ENCODE measurements at regions not wholly inside any gene's neighbourhood (a gene's known extent, or its start where the extent isn't known, plus 50 kb on each side); places are given as distances from the start of the nearest gene placed in this dataset.

DNA sequence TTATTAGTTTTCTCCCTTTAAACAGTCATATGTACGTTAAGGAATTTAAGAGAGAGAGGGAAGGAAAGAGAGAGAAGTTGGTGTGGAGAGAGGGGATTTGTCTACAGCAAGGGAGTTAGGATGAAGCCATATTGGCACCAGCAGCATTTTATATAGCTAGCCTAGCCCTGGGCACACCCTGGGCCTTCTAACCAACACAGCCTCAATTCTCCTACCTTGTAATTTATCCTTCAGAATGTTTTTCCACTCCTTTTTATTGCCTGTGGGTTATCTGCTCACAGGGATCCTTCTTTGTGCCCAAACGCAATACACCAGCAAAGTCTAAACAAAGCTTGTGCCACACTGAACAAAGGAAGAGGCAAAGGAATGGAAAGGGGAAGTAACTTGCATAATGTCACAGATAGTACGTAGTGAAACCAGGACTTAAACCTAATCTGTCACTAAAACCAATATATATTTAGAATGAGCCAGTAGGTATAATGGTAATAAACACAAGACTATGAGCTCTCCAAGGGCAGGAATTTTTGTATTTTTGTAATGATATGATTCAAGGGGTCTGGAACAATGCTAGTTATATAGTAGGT, 613.8 kb upstream of the TENM4 start:
- no peak for DNase-seq
- intact Hi-C loops (cut with DNase I) = no loop called here

DNA sequence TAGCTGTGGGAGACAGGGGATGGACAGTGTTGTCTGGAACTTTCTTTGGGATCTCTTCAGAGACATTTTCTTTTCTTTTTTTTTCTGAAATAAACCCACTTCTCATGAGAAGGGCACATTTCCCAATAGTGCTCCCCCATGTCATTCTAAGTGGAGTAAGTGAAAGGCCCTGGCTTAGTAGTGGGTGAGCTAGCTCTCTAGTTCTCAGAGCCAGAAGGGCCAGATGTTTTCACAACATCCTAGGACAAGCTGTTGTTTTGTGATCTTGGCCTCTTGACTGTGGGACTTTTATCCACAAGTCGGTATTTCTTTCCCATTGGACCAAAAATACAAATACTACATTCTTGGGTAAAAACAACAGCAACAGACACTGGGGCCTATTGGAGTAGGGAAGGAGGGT, 607.7 kb upstream of the TENM4 start:
- DNase-seq = no peak
- intact Hi-C loops (cut with DNase I) = no loop called here

DNA sequence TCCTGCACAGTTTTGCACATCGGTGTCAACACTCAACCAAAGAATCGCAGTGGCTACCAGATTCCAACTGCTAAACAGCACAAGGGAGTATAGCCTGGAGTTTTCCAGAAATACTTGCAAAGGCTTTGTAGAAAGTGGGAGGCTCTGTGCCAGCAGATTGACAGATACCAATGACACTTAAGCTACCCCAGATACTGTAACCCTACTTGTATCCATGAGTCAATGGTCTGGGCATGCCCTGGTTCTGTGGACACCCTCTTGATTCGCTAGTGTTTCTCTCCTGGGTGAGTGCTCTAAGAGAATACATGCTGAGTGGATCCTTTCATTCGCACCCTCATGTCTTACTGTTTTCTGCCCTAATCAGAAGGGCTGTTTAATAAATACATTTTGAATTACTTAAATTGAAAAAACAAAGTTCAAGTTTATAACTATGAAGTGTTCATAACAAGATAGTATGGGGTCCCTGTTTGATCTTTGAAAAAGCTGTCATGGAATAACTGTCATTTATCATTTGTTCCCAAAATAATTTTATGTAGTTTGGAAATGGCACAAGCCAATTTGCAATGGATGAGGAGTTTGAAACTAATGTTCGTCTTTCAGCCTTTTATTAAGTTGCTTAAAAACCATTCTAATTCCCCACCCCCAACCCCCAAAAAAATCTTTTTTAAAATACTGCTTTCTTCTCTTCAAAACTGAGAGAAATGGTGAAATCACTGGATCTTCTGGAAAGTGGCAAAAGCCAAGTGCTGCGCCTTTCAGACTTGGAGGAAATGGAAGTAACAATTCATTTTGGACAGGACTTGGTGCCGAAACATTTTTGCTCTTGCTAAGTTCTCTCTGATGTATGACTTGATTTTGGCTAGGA, 600.5 kb upstream of the TENM4 start:
- intact Hi-C loops (cut with DNase I) = no loop called here
- no peak for DNase-seq

DNA sequence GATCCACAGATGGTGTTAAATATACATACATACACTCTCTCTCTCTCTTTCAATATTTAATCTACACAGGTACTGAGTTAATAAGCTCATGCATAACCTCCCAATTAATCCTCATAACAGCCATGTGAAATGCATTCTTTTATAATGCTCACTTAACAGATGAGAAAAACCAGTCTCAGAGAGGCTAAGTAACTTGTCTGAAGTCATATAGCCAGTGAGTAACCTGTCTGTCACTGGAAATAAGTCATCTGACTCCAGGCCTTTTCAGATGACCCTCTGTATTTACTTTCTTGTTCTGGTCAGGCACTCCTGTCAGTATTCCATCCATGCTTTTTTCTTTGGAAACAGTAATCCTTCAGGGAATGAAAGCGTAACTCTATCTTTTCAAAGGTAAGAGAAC, 594.0 kb upstream of the TENM4 start:
- intact Hi-C loops (cut with DNase I) = no loop called here

DNA sequence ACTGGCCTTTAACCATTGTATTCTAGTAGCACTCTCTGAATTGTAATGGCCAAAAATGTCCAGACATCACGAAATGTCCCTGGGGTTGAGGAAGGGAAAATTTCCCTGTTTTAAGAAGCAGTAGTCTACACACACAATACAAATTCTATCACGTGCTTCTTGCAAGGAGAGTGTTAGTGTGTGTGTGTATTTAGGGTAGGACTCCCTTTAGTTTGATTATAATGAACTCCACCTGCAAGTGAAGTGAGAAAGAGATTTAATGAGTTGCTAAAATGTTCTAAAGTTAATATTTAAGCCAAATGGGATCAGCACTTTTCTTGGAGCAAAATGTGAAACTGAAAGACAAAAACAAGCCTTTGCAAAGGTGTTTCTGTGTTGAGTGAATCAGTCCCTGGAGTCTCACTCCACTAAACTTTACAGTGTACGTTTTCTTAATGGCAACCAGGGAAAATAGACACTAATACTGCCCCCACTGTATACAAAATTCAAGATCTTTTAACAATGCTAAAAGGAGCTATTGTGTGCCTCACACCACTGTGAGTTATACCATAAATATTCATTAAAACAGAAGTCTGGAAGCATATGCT, 590.3 kb upstream of the TENM4 start:
- intact Hi-C loops (cut with DNase I) = no loop called here
- no peak for DNase-seq

More for the DNA sequence above, 594.0 kb upstream of the TENM4 start:
- DNase-seq = no peak

DNA sequence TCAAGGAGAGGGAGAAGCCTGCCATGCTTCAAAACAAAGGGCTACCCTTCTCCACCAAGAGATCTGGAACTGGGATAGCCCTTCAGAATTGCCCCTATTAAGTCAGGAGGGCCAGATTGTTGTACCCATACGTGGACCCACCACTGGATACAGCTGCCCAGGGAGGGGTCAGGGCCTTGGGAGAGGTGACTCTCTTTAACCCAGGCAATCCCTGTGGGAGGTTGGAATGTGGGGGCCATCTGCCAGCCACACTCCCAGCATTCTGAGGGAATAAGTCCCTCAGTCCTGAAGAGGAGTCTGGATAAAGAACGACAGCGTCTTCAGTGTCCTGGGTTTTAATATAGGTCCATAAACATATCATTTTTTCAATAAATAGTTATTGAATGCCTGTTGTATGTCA, 588.2 kb upstream of the TENM4 start:
- DNase-seq = no peak
- intact Hi-C loops (cut with DNase I) = no loop called here

DNA sequence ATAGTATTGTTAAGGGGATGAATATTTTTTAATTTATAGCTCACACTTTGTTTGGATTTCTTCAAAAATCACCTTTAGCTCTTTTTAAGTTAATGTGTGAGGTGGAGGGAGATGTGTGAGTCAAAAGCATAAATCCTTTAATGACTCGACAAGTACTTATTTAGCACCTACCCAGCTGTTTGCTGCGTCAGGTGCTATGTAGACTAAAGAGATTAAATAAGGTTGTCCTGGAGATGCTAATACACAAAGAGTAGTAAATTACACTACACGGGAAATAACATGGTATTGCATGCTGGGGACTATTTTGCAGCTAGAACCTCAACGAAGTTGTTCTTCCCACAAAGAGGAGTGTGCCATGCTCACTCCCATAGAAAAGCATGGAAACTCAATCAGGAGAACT, 583.3 kb upstream of the TENM4 start:
- DNase-seq = no peak
- intact Hi-C loops (cut with DNase I) = no loop called here

DNA sequence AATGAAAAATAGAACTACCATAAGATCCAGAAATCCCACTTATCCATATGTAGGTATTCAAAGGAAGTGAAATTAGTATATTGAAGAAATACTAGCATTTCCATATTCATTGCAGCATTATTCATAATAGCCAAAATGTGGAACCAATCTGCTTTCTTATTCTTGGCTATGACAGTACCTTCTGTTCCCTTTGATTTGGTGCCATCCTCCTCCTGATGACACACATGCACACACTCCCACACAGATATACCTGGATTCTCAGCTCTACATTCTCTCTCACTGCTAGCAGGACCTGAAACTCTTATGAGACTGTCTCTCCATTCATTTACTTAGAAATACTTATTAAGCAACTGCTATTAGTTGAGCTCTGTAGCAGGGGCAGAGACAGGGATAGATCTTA, 582.6 kb upstream of the TENM4 start:
- intact Hi-C loops (cut with DNase I) = no loop called here

DNA sequence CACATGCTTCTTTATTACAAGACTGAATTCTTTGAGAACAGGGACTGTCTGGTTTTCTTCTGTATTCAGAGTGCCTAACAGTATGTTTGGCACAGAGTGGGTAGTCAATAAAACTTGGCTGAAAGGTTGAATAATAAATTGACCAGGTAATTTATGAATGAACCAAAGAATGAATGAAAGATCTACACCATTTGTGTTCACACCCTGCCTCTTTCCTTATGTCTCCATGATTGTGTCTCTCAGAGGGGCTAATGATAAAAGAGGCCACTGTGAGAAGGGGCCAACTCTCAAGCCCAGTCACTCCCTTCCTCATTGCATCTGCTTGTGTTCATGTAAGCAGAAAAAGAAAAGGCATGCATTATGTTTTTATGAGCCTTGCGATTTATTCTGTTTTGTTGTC, 569.7 kb upstream of the TENM4 start:
- intact Hi-C loops (cut with DNase I) = no loop called here
- DNase-seq = no peak

More for the DNA sequence above, 582.6 kb upstream of the TENM4 start:
- peak in 21 of 42 donors; percentile 2 to 68 (median 16) for DNase-seq

DNA sequence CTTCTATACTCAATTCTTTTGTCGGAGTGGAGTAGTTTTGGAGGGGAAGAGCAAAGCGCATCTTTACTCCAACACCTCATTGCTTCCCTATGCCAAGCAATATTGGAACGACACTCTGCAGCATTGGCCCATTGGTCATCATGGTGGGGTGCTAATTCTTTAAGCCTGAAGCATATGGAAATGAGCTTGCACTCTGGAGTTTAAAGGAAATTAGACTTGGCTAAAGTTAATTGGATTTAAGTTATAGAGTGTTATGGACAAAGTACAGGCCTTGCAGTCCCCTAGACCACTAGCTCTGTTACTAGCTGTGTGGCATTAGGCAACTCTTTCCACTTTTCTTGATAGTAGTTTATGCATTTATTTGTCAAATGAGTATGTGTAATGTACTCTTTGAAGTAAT, 568.3 kb upstream of the TENM4 start:
- no peak for DNase-seq
- intact Hi-C loops (cut with DNase I) = no loop called here

DNA sequence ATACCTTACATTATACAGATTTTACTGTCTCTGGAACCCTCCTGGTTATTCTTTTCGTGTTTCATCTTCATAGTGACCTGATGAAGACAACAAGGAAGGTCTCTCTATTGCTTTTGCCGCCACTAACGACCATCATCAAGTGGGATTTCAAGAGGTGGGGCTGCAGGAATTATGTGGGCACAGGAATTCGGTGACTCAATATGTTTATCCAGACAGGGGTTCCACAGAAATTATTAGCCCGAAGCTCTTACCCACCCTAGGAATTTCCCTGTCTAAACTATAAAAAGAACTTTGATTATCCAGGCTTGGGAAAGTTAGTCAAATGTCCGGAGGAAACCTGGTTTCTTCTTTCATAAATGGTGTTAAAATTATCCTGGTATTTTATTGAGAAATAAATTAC, 566.8 kb upstream of the TENM4 start:
- no peak for DNase-seq
- intact Hi-C loops (cut with DNase I) = no loop called here

DNA sequence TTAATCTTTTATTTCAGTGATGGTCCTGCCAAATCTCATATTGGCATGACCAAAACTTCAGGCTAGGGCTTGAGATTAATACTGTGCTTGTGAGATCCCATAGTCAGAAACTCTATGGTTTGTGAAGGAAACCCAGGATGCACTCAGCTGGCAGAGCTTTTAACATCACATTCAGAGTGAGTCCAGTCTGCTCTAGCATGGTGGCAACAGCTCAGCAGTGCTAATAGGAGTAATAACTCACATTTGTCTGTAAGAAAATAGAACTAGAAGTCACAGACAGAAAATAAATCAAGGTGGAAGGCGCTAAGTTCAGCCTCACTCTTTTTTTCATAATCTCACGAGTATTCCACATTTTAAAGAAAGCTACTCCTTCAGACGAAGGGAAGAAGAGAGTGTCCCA, 549.3 kb upstream of the TENM4 start:
- no peak for DNase-seq
- intact Hi-C loops (cut with DNase I) = no loop called here

DNA sequence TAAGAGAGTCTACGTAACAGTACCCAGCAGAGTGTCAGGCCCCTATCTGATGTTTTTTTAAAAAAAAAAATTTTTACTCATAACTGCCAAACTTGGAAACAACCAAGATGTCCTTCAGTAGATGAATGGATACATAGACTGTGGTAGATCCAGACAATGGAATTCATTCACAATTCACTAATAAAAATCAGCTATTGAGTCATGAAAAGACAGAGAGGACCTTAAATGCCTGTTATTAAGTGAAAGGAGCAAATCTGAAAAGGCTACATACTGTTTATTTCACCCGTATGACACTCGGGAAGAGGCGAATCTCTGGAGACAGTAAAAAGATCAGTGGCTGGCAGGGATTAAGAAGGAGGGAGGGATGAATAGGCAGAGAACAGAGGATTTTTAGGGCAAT, 541.4 kb upstream of the TENM4 start:
- DNase-seq = no peak
- intact Hi-C loops (cut with DNase I) = no loop called here

DNA sequence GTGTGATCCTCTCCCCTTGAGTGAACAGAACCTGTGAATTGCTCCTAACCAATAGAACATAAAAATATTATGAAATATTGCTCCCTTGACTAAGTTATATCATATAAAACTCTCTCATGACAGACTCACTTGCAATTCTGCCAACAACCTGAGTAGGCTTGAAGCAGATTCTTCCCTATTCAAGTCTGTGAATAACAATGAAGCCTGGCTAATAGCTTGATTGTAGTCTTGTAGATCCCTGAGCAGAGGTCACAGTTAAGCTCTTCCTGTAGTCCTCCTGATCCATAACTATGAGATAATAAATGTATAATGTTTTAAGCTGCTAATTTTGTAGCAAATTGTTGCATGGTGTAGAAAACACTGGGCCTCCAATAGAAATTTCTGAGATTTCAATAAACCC, 540.1 kb upstream of the TENM4 start:
- intact Hi-C loops (cut with DNase I) = no loop called here
- DNase-seq = no peak

DNA sequence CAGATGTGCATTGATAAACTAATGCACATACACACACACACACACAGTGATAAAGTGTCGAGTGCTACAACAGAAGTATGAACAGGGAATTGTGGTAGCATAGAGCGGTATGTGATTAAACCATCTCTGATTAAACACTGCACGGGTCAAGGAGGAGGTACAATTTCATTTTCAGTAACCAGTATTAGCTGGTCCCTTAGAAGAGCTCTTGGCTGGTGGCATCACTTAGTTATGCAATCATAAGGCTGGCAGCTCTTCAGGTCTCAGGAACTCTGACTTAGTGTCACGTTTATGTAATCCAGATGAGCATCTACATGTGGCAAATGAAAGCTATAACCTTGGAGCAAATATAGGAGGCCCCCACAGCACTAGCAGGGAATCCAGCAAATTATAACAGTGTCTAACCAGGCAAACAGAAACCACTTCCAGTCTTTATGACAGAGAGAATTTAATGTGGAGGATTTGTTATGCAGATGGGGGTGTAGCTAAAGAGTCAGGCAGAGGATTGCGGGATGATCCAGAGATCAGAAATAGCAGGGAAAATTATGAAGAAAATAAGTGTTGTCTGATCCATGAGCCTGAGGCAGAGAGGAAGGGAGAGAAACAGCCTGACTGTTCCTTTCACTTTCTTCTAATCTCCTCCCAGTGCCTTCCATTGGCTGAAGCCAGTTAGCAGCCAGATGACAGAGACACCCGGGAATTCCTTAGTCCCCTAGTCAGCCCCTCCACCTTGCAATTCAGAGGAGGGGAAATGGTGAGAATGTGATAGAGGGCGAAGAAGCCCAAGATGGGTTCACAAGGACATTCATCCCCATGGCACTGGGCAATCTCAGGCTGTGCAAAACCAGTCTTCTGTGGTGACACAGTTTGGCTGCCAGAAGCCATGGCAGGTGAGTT, 533.1 kb upstream of the TENM4 start:
- peak in 10 of 42 donors; percentile 3 to 53 (median 14) for DNase-seq
- intact Hi-C loops (cut with DNase I) = no loop called here

DNA sequence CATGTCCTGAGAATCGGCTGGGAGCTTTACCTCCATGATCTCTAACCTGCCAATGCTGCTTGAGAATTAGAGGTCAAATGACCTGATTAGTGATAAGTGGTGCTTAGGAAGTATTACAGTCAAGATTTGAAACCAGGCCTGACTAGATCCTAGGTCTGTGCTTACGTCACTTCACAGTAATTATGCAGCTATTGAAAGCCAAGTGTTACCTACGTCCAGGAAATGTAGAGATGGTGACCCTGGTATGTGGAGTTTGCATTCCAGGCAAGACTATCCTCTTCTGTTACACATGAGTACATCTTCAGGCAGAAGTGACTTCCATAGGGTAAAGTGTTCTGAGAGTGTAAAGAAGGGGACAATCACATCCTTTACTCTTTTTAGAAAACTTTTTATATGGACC, 530.4 kb upstream of the TENM4 start:
- no peak for DNase-seq
- intact Hi-C loops (cut with DNase I) = no loop called here

DNA sequence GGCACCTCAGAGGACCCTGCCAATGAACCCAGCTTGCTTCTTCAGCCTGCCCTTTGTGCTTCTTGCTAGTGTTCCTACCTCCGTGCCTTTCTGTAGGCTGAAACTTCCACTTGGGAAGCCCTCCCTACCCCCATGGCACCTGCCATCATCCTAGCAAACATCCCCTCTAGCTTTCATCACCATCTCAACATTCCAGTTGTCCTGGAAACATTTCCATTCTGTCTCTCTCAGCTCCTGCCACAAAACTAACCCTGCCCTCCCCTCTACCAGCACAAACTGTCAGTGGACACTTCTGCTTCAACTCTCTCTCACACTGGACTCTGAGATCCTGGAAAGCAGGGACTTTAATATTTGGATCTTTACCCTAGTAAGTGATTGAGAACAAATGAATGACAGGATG, 525.8 kb upstream of the TENM4 start:
- no peak for DNase-seq
- intact Hi-C loops (cut with DNase I) = no loop called here

DNA sequence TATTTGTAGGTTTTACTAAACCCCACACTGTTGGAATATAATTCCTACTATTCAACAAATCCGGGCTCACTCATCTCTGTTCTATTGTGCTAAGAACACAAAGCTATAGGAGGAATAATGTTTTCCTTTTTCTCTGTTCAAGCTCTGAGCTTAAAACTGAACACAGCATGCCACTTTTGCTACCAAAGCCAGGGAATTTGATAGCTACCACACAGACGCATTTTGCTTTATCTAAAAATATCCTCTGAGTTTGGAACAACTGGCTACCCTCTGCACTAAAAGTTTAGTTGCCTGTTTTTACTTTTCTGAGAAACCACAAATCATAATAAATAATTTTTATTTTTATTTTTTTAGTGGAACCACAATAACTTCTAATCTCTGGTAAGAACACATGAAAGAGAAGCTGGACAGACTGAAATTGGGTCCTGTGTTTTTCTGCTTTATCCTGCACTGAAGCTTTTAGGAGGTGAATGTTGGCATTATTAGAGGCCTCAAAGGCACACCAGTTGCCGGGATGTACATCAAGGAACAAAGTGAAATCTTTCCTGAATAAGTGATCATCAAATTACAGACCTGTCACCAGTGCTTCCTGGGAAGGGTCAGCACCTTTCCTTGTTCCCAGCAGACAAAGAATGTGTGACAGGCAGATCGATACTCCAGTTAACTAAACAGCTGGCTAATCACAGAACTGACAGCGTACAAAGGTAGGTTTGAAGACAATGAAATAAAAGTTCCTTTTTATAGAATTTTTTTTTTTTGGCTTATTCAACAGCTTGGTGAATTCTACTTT, 523.2 kb upstream of the TENM4 start:
- intact Hi-C loops (cut with DNase I) = no loop called here
- no peak for DNase-seq

DNA sequence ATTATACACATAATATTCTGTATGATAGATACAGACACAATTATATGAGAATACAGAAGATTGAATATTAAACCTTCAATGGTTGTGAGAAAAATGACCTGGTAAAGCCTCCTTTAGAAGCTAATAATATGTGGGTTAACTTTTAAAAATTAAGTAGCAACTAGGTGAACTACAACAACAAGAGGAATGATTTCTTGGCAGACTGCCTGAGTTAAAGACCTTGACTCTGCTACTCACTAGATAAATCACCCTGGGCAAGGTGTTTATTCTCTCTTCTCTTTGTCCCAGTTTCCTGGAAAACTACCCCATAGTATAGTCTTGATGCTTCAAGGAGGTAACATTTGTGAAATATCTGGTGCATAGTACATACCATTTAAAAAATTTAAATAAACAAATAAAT, 519.6 kb upstream of the TENM4 start:
- intact Hi-C loops (cut with DNase I) = no loop called here

More for the DNA sequence above, 519.6 kb upstream of the TENM4 start:
- DNase-seq = no peak

Data from head of caudate nucleus (tissue), 42 donors.